IMR-90 (cell line): ENCODE measurements at regions not wholly inside any gene's neighbourhood (a gene's known extent, or its start where the extent isn't known, plus 50 kb on each side); places are given as distances from the start of the nearest gene placed in this dataset.

ENCODE experiments used
- ATAC-seq: fragments of 200-7000 bp; cut with Tn5 transposase; 2 replicates; pipeline ENCODE4 v1.9.1; 2020; ENCODE audit warnings: low read depth, mild to moderate bottlenecking, moderate library complexity
- BruUV-seq: library from RNA; stranded (reverse); fragments of 400-500 nt; replicated peaks from 2 replicates; lab custom pipeline; 2021; lab: Mats Ljungman, UMichigan
- CTCF ChIA-PET: fragments of 300-600 bp; formaldehyde crosslinking; extraction: SDS; loops from one replicate; lab custom pipeline; 2021; ENCODE audit warnings: antibody characterized with exemption; lab: Yijun Ruan, JAX
- POLR2A ChIA-PET: fragments of 300-600 bp; sonication (Branson Sonifier 250); formaldehyde crosslinking; loops from one replicate; lab custom pipeline; 2022; ENCODE audit warnings: antibody characterized with exemption; ENCODE audit not compliant: unreplicated experiment; lab: Charles Lee
- DNase-seq: peaks from one replicate; pipeline ENCODE4 v3.0.0; 2013
- H2AFZ ChIP-seq: replicated peaks from 2 replicates; pipeline ENCODE3; 2013; ENCODE audit warnings: low read length, mild to moderate bottlenecking; ENCODE audit not compliant: poor library complexity
- H2AK5ac ChIP-seq: 2 replicates; pipeline ENCODE4 v1.6.1; 2013; ENCODE audit warnings: low read depth, low read length, inconsistent platforms
- H2AK9ac ChIP-seq: replicated peaks from 2 replicates; pipeline ENCODE3; 2013; ENCODE audit warnings: mild to moderate bottlenecking, low read depth, low read length, moderate library complexity; ENCODE audit not compliant: poor library complexity
- H2BK120ac ChIP-seq: 2 replicates; pipeline ENCODE4 v1.6.1; 2013; ENCODE audit warnings: low read depth, low read length, inconsistent platforms
- H2BK15ac ChIP-seq: 3 replicates; pipeline ENCODE4 v1.6.1; 2013; ENCODE audit warnings: low read depth, low read length, inconsistent platforms
- H2BK20ac ChIP-seq: 2 replicates; pipeline ENCODE4 v1.6.1; 2013; ENCODE audit warnings: low read depth, mild to moderate bottlenecking, inconsistent platforms, low read length, moderate library complexity
- H2BK5ac ChIP-seq: 2 replicates; pipeline ENCODE4 v1.6.1; 2013; ENCODE audit warnings: mild to moderate bottlenecking, low read depth, low read length, inconsistent platforms; ENCODE audit not compliant: poor library complexity, severe bottlenecking
- H3K14ac ChIP-seq: replicated peaks from 2 replicates; pipeline ENCODE4 v1.6.1; 2013; ENCODE audit warnings: low read depth, low read length, inconsistent platforms
- H3K18ac ChIP-seq: 2 replicates; pipeline ENCODE4 v1.6.1; 2013; ENCODE audit warnings: low read depth, low read length, control low read depth
- H3K23ac ChIP-seq: 2 replicates; pipeline ENCODE4 v1.6.1; 2013; ENCODE audit warnings: low read depth, low read length, inconsistent platforms
- H3K27ac ChIP-seq: 2 replicates; pipeline ENCODE4 v1.5.1; 2013; ENCODE audit warnings: mild to moderate bottlenecking, control low read depth, low read length; ENCODE audit not compliant: insufficient read depth
- H3K27me3 ChIP-seq: 2 replicates; pipeline ENCODE4 v1.6.1; 2013; ENCODE audit warnings: low read length; ENCODE audit not compliant: control insufficient read depth, insufficient read depth
- H3K36me3 ChIP-seq: 2 replicates; pipeline ENCODE4 v1.6.1; 2013; ENCODE audit warnings: low read length, mixed read lengths; ENCODE audit not compliant: control insufficient read depth, insufficient read depth
- H3K4ac ChIP-seq: 2 replicates; pipeline ENCODE4 v1.6.1; 2013; ENCODE audit warnings: low read depth, low read length, inconsistent platforms
- H3K4me1 ChIP-seq: 2 replicates; pipeline ENCODE4 v1.6.1; 2013; ENCODE audit warnings: low read length, mixed read lengths; ENCODE audit not compliant: control insufficient read depth, insufficient read depth
- H3K4me2 ChIP-seq: 2 replicates; pipeline ENCODE4 v1.6.1; 2013; ENCODE audit warnings: low read depth, mild to moderate bottlenecking, control low read depth, low read length, moderate library complexity
- H3K4me3 ChIP-seq: 2 replicates; pipeline ENCODE4 v1.5.1; 2013; ENCODE audit warnings: low read depth, mild to moderate bottlenecking, control low read depth, low read length, moderate library complexity; ENCODE audit not compliant: insufficient read depth
- H3K56ac ChIP-seq: 2 replicates; pipeline ENCODE4 v1.6.1; 2013; ENCODE audit warnings: low read length, inconsistent platforms; ENCODE audit not compliant: insufficient read depth; ENCODE audit errors: extremely low read depth
- H3K79me1 ChIP-seq, 2 experiments: 2 replicates each; pipeline ENCODE4 v1.6.1; 2013; ENCODE audit warnings: low read length in 2 of 2, inconsistent platforms in 1 of 2, low read depth in 1 of 2
- H3K9ac ChIP-seq: 2 replicates; pipeline ENCODE4 v1.6.1; 2013; ENCODE audit warnings: low read depth, low read length, control low read depth
- H3K9me1 ChIP-seq: 2 replicates; pipeline ENCODE4 v1.6.1; 2013; ENCODE audit warnings: low read length, inconsistent platforms; ENCODE audit not compliant: insufficient read depth
- H3K9me3 ChIP-seq: 2 replicates; pipeline ENCODE4 v1.6.1; 2013; ENCODE audit warnings: low read length; ENCODE audit not compliant: control insufficient read depth, insufficient read depth
- H4K20me1 ChIP-seq: 2 replicates; pipeline ENCODE4 v1.6.1; 2013; ENCODE audit warnings: low read length, inconsistent platforms; ENCODE audit not compliant: insufficient read depth
- H4K5ac ChIP-seq: 2 replicates; pipeline ENCODE4 v1.6.1; 2013; ENCODE audit warnings: mild to moderate bottlenecking, low read depth, low read length, control low read depth
- H4K8ac ChIP-seq, 2 experiments: 2 replicates each; pipeline ENCODE4 v1.6.1; 2013; ENCODE audit warnings: low read depth in 2 of 2, low read length in 2 of 2, control low read depth in 1 of 2, inconsistent platforms in 1 of 2
- H4K91ac ChIP-seq: 2 replicates; pipeline ENCODE4 v1.6.1; 2013; ENCODE audit warnings: low read depth, low read length, inconsistent platforms; ENCODE audit not compliant: insufficient read depth
- BHLHE40 ChIP-seq: fragments of 150-350 bp; IDR thresholded peaks from 2 replicates; pipeline ENCODE4 v1.6.1; 2016; ENCODE audit warnings: mild to moderate bottlenecking, low read depth, low read length
- ELK1 ChIP-seq: fragments of 150-350 bp; IDR thresholded peaks from 2 replicates; pipeline ENCODE4 v1.6.1; 2016; ENCODE audit warnings: low read depth, mild to moderate bottlenecking, low read length, moderate library complexity, borderline replicate concordance
- MAZ ChIP-seq: IDR thresholded peaks from 2 replicates; pipeline ENCODE4 v1.6.1; 2012; ENCODE audit warnings: low read depth, mild to moderate bottlenecking, low read length, improper control_type of control experiment, moderate library complexity, borderline replicate concordance
- MXI1 ChIP-seq: IDR thresholded peaks from 2 replicates; pipeline ENCODE4 v1.6.1; 2012; ENCODE audit warnings: low read depth, mild to moderate bottlenecking, low read length, moderate library complexity, borderline replicate concordance
- RAD21 ChIP-seq: IDR thresholded peaks from 2 replicates; pipeline ENCODE4 v1.6.1; 2012; ENCODE audit warnings: low read length, improper control_type of control experiment
- RFX5 ChIP-seq: IDR thresholded peaks from 2 replicates; pipeline ENCODE4 v1.8.0; 2012; ENCODE audit warnings: low read depth, mild to moderate bottlenecking, low read length, moderate library complexity
- SMC3 ChIP-seq: fragments of 150-350 bp; IDR thresholded peaks from 2 replicates; pipeline ENCODE4 v1.6.1; 2016; ENCODE audit warnings: low read depth, mild to moderate bottlenecking, antibody characterized with exemption, low read length, moderate library complexity
- WGBS, 2 experiments: methylation state at CpG; one replicate each; pipeline versions ENCODE4 v1.1.5 to v1.1.7; 2013; ENCODE audit warnings: missing lambda C conversion rate in 2 of 2; ENCODE audit not compliant: insufficient read length in 1 of 2; ENCODE audit errors: extremely low coverage in 2 of 2; 5-methylcytosine and 5-hydroxymethylcytosine counted together
- dilution Hi-C: fragments of 300-500 bp; cut with HindIII; formaldehyde crosslinking; loops from one replicate; pipeline ENCODE4 v1.14.3; 2018; ENCODE audit warnings: low sequenced_read_pairs; ENCODE audit not compliant: unreplicated experiment
- in situ Hi-C: fragments of 300-500 bp; cut with MboI; formaldehyde crosslinking; loops from 3 replicates; pipeline ENCODE4 v1.14.3; 2019; ENCODE audit warnings: low sequenced_read_pairs, inconsistent platforms, mixed read lengths
- intact Hi-C: fragments of 100-400 bp; cut with micrococcal nuclease; formaldehyde crosslinking; loops from 2 replicates; pipeline ENCODE4 v1.10.0; 2022

GRCh38 chr2:173606619-173607248 lies 252.1 kb downstream of the CDCA7 start:
- Histone ChIP-seq H2AK5ac (no peak overlapping the region), H3K9me3 (peaks cover 3% of the 10 kb centered on the region; the same call in 1 of the 2 replicates), H2AK9ac (no peak overlapping the region), H3K36me3 (no peaks in the 10 kb centered on the region), H2BK5ac (no peak overlapping the region), H3K9ac (no peak overlapping the region), H3K23ac (no peak overlapping the region), H3K27me3 (peaks cover 21% of the 10 kb centered on the region), H3K4me3 (no peak overlapping the region), H3K4ac (no peak overlapping the region), H4K5ac (no peak overlapping the region), H4K8ac (no peak overlapping the region), H4K91ac (no peak overlapping the region), H3K14ac (no peak overlapping the region), H2BK20ac (no peak overlapping the region), H3K4me2 (no peak overlapping the region), H2BK120ac (no peak overlapping the region), H3K18ac (no peak overlapping the region), H3K4me1 (no peaks in the 10 kb centered on the region), H3K27ac (no peak overlapping the region), H2AFZ (no peak overlapping the region), H3K9me1 (no peaks in the 10 kb centered on the region), H2BK15ac (no peak overlapping the region), H3K56ac (no peak overlapping the region), H4K20me1 (no peaks in the 10 kb centered on the region), H3K79me1 (no peaks in the 10 kb centered on the region)
- no peak for DNase-seq
- dilution Hi-C loops (no loop called here), in situ Hi-C loops (no loop called here), intact Hi-C loops (no loop called here)
- no peak for TF ChIP-seq SMC3
- no peak for TF ChIP-seq RFX5
- TF ChIP-seq RAD21 = no peak
- TF ChIP-seq MXI1 = no peak
- TF ChIP-seq MAZ = no peak
- no peak for TF ChIP-seq BHLHE40
- no peak for TF ChIP-seq ELK1
- ChIA-PET POLR2A (no interaction called here), CTCF (no interaction called here)
- no TSS peak for BruUV-seq
- no CpG with 5 or more reads among the region's 5 CpGs for WGBS, 2 experiments
- no peak for ATAC-seq
